ENCODE measurements at regions not wholly inside any gene's neighbourhood (a gene's known extent, or its start where the extent isn't known, plus 50 kb on each side); places are given as distances from the start of the nearest gene placed in this dataset.

DNA sequence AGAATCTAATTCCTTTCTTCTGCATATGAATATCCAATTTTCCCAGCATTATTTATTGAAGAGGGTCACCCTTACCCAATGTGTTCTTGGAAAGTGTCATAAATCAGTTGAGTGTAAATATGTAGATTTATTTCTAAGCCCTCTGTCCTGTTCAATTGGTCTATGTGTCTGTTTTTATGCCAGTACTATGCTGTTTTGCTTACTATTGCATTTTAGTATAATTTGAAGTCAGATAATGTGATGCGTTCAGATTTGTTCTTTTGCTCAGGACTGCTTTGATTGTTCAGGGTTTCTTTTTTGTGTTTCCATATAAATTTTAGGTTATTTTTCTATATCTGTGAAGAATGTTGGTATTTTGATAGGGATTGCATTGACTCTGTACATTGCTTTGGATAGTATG is 420.4 kb upstream of the MIS18BP1 start:
- Histone ChIP-seq H3K36me3 (replicated peaks; ENCODE audit: insufficient read depth, low read length) (no peaks in the 10 kb centered on the region), H2AFZ (ENCODE audit: low read length) (no peak overlapping the region), H3F3A (ENCODE audit: insufficient read depth, low read length) (no peaks in the 10 kb centered on the region), H4K20me1 (ENCODE audit: insufficient read depth, low read length) (no peaks in the 10 kb centered on the region), H3K9me2 (replicated peaks; ENCODE audit: insufficient read depth, low read length) (no peaks in the 10 kb centered on the region), H3K4me1 (ENCODE audit: low read length) (no peaks in the 10 kb centered on the region), H3K27me3 (replicated peaks; ENCODE audit: insufficient read depth, low read length) (no peaks in the 10 kb centered on the region), H3K79me2 (ENCODE audit: low read length) (no peaks in the 10 kb centered on the region), H3K9ac (ENCODE audit: low read length) (no peak overlapping the region), H3K4me3 (ENCODE audit: low read length) (no peak overlapping the region), H3K27ac (ENCODE audit: low read length) (no peak overlapping the region), H3K4me2 (ENCODE audit: low read depth, low read length) (no peak overlapping the region), H3K9me3 (replicated peaks; ENCODE audit: insufficient read depth, low read length) (no peaks in the 10 kb centered on the region)
- no peak for DNase-seq
- TF ChIP-seq, protein P1, sequence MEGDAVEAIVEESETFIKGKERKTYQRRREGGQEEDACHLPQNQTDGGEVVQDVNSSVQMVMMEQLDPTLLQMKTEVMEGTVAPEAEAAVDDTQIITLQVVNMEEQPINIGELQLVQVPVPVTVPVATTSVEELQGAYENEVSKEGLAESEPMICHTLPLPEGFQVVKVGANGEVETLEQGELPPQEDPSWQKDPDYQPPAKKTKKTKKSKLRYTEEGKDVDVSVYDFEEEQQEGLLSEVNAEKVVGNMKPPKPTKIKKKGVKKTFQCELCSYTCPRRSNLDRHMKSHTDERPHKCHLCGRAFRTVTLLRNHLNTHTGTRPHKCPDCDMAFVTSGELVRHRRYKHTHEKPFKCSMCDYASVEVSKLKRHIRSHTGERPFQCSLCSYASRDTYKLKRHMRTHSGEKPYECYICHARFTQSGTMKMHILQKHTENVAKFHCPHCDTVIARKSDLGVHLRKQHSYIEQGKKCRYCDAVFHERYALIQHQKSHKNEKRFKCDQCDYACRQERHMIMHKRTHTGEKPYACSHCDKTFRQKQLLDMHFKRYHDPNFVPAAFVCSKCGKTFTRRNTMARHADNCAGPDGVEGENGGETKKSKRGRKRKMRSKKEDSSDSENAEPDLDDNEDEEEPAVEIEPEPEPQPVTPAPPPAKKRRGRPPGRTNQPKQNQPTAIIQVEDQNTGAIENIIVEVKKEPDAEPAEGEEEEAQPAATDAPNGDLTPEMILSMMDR (IDR thresholded peaks at IDR 0.05; ENCODE audit: low read length) = no peak
- TF ChIP-seq EZH2phosphoT487 (IDR thresholded peaks at IDR 0.05; ENCODE audit: low read length) (no peak), EZH2 (optimal IDR thresholded peaks at IDR 0.05; ENCODE audit: low read depth, low read length) (no peak)

DNA sequence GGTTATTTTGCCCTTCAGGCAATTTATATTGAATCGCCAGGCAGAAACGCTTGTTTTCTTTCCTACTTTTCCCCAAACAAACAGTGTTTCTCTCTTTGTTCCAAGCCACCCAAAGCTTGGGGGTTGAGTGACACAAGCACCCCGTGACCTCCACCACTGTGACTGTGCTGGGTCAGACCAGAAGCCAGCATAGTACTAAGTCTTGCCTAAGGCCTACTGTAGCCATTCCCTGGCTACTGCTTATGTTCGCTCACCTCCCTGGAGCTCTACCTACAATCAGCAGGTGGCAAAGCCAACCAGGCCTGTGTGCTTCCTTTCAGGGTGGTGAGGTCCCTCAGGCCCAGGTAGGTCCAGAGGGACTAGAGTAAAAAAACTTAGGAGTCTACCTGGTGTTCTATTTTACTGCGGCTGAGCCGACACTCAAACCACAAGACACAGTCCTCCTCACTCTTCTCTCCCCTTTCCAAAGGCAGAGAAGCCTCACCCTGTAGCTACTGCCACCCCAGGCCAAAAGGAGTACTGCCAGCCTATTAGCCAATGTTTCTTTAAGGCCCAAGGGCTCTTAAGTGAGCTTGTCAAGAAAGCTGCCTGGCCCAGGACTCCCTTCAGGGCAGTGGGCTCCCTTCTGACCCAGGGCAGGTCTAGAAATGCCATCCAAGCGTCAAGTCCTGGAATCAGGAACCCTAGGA is 411.8 kb upstream of the MIS18BP1 start:
- H3K79me2 ChIP-seq (ENCODE audit: low read length) = no peaks in the 10 kb centered on the region
- H3K36me3 ChIP-seq (replicated peaks; ENCODE audit: insufficient read depth, low read length) = no peaks in the 10 kb centered on the region
- no peak overlapping the region for H3K27ac ChIP-seq (ENCODE audit: low read length)
- H3K9me3 ChIP-seq (replicated peaks; ENCODE audit: insufficient read depth, low read length) = no peaks in the 10 kb centered on the region
- no peak overlapping the region for H2AFZ ChIP-seq (ENCODE audit: low read length)
- no peaks in the 10 kb centered on the region for H3K9me2 ChIP-seq (replicated peaks; ENCODE audit: insufficient read depth, low read length)
- no peaks in the 10 kb centered on the region for H3F3A ChIP-seq (ENCODE audit: insufficient read depth, low read length)
- no peaks in the 10 kb centered on the region for H3K4me1 ChIP-seq (ENCODE audit: low read length)
- no peaks in the 10 kb centered on the region for H3K27me3 ChIP-seq (replicated peaks; ENCODE audit: insufficient read depth, low read length)
- H3K4me3 ChIP-seq (ENCODE audit: low read length) = no peak overlapping the region
- no peak overlapping the region for H3K4me2 ChIP-seq (ENCODE audit: low read depth, low read length)
- no peaks in the 10 kb centered on the region for H4K20me1 ChIP-seq (ENCODE audit: insufficient read depth, low read length)
- TF ChIP-seq EZH2phosphoT487 (IDR thresholded peaks at IDR 0.05; ENCODE audit: low read length) = no peak
- TF ChIP-seq, protein P1 (IDR thresholded peaks at IDR 0.05; ENCODE audit: low read length) = no peak
- no peak for TF ChIP-seq EZH2 (optimal IDR thresholded peaks at IDR 0.05; ENCODE audit: low read depth, low read length)
- no peak overlapping the region for H3K9ac ChIP-seq (ENCODE audit: low read length)
- no peak for DNase-seq

DNA sequence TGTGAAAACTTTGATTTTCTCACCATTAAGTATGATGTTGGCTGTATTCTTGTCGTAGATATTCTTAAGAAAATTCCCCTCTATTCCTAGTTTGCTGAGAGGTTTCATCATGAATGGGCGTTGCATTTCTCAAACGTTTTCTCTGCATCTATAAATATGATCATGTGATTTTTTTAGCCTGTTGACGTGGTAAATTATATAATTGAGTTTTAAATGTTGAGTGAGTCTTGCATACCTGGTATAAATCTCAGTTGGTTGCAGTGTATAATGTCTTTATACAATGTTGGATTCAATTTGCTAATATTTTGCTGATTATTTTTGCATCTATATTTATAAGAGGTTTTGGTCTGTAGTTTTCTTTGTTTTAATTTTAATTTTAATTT is 405.9 kb upstream of the MIS18BP1 start:
- DNase-seq = no peak
- Histone ChIP-seq H3F3A (ENCODE audit: insufficient read depth, low read length) (no peaks in the 10 kb centered on the region), H3K36me3 (replicated peaks; ENCODE audit: insufficient read depth, low read length) (no peaks in the 10 kb centered on the region), H3K79me2 (ENCODE audit: low read length) (no peaks in the 10 kb centered on the region), H2AFZ (ENCODE audit: low read length) (no peak overlapping the region), H3K9me3 (replicated peaks; ENCODE audit: insufficient read depth, low read length) (no peaks in the 10 kb centered on the region), H3K4me1 (ENCODE audit: low read length) (no peaks in the 10 kb centered on the region), H3K9me2 (replicated peaks; ENCODE audit: insufficient read depth, low read length) (no peaks in the 10 kb centered on the region), H3K27me3 (replicated peaks; ENCODE audit: insufficient read depth, low read length) (no peaks in the 10 kb centered on the region), H3K4me3 (ENCODE audit: low read length) (no peak overlapping the region), H4K20me1 (ENCODE audit: insufficient read depth, low read length) (no peaks in the 10 kb centered on the region), H3K4me2 (ENCODE audit: low read depth, low read length) (no peak overlapping the region), H3K9ac (ENCODE audit: low read length) (no peak overlapping the region), H3K27ac (ENCODE audit: low read length) (no peak overlapping the region)
- TF ChIP-seq, protein P1 (IDR thresholded peaks at IDR 0.05; ENCODE audit: low read length) = no peak
- TF ChIP-seq EZH2phosphoT487 (IDR thresholded peaks at IDR 0.05; ENCODE audit: low read length) = no peak
- no peak for TF ChIP-seq EZH2 (optimal IDR thresholded peaks at IDR 0.05; ENCODE audit: low read depth, low read length)

Data from MM.1S (cell line).